Body of pancreas (tissue), 4 donors: ENCODE measurements at regions not wholly inside any gene's neighbourhood (a gene's known extent, or its start where the extent isn't known, plus 50 kb on each side); places are given as distances from the start of the nearest gene placed in this dataset.

ENCODE experiments used
- ATAC-seq: fragments of 150-250 bp; one replicate; pipeline ENCODE4 v1.9.1; 2016
- DNase-seq, 4 donors: peaks; one replicate each; pipeline ENCODE4 v3.0.0-alpha.2; 2019
- H3K27ac ChIP-seq, 4 donors: fragments of 200-600 bp; sonication (generic); 1 replicate in 3 of 4; 2 replicates in 1 of 4; pipeline versions ENCODE4 v1.5.1 to v1.6.1; 2016 to 2019; ENCODE audit warnings: mild to moderate bottlenecking in 1 of 4, mixed read lengths in 1 of 4, moderate library complexity in 1 of 4
- H3K27me3 ChIP-seq, 2 donors: fragments of 200-600 bp; sonication (generic); one replicate each; pipeline ENCODE4 v1.6.0; 2016; ENCODE audit warnings: mild to moderate bottlenecking in 1 of 2
- H3K36me3 ChIP-seq, 2 donors: fragments of 200-600 bp; sonication (generic); replicated peaks in 1 of 2; 2 replicates each; pipeline ENCODE4 v1.5.1; 2016; ENCODE audit warnings: low read depth in 2 of 2; ENCODE audit not compliant: insufficient read depth in 1 of 2
- H3K4me1 ChIP-seq: fragments of 200-600 bp; sonication (generic); one replicate; pipeline ENCODE4 v1.6.0; 2016
- H3K4me3 ChIP-seq, 2 donors: fragments of 200-600 bp; sonication (generic); 1 replicate in 1 of 2; 2 replicates in 1 of 2; pipeline ENCODE4 v1.5.1; 2016 to 2019
- H3K9me3 ChIP-seq, 3 donors: fragments of 200-600 bp; sonication (generic); 1 replicate in 2 of 3; 2 replicates in 1 of 3; pipeline ENCODE4 v1.5.1; 2016
- POLR2A ChIP-seq, 3 donors: fragments of 450-650 bp; IDR thresholded peaks; one replicate each; pipeline ENCODE4 v1.6.1; 2016; ENCODE audit warnings: antibody characterized with exemption in 3 of 3, mild to moderate bottlenecking in 2 of 3
- WGBS, 2 donors: methylation state at CpG; one replicate each; pipeline ENCODE4 v1.1.5; 2017; 5-methylcytosine and 5-hydroxymethylcytosine counted together
- intact Hi-C: fragments of 100-400 bp; cut with DNase I; formaldehyde crosslinking; loops from one replicate; pipeline ENCODE4 v1.15.1; 2023
- TF ChIP-seq, protein P1 (sequence below), 7 experiments: fragments of 450-650 bp in 4 of 7; fragments of 200-600 bp in 3 of 7; sonication (generic) in 3 of 7; IDR thresholded peaks; one replicate each; pipeline ENCODE4 v1.5.1; 2016 to 2019; ENCODE audit warnings: antibody characterized with exemption in 7 of 7

DNA sequence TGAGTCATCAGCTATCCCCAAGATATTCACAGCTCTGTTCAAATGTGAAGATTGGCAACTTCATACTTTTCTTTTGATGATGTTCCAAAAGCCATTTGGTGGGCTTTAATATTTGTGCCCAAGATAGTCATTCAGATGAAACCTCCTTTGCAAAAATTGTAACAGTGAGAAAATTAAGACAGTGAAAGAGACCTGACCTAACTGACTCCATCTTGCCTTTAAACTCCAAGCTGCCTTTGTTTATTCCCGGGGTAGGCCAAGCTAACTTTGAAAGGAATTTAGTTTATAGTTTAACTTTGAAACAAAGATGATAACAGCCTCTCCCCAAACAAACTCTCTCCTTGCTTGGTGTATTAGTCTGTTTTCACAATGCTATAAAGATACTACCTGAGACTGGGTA, 221.1 kb downstream of the KTN1 start:
- ATAC-seq (no peak), DNase-seq (no peak)
- no peak overlapping the region for H3K27ac ChIP-seq
- H3K4me1 ChIP-seq: peaks cover 24% of the 10 kb centered on the region
- TF ChIP-seq POLR2A (IDR thresholded peaks at IDR 0.05): no peak
- TF ChIP-seq, protein P1, sequence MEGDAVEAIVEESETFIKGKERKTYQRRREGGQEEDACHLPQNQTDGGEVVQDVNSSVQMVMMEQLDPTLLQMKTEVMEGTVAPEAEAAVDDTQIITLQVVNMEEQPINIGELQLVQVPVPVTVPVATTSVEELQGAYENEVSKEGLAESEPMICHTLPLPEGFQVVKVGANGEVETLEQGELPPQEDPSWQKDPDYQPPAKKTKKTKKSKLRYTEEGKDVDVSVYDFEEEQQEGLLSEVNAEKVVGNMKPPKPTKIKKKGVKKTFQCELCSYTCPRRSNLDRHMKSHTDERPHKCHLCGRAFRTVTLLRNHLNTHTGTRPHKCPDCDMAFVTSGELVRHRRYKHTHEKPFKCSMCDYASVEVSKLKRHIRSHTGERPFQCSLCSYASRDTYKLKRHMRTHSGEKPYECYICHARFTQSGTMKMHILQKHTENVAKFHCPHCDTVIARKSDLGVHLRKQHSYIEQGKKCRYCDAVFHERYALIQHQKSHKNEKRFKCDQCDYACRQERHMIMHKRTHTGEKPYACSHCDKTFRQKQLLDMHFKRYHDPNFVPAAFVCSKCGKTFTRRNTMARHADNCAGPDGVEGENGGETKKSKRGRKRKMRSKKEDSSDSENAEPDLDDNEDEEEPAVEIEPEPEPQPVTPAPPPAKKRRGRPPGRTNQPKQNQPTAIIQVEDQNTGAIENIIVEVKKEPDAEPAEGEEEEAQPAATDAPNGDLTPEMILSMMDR (IDR thresholded peaks at IDR 0.05): no peak
- intact Hi-C loops: no loop called here
- H3K9me3 ChIP-seq: no peaks in the 10 kb centered on the region
- no peaks in the 10 kb centered on the region for H3K36me3 ChIP-seq
- 0% methylated on average over 1 of the region's 1 CpG for WGBS, 2 donors
- no peak overlapping the region for H3K4me3 ChIP-seq
- no peaks in the 10 kb centered on the region for H3K27me3 ChIP-seq

GRCh38 chr14:55802986-55803872, 223.2 kb downstream of the KTN1 start:
- intact Hi-C loops: no loop called here
- TF ChIP-seq, protein P1 (IDR thresholded peaks at IDR 0.05): peak in 4 of 7 experiments; percentile 24 to 53 (median 29)
- TF ChIP-seq POLR2A (IDR thresholded peaks at IDR 0.05): no peak
- no peaks in the 10 kb centered on the region for H3K36me3 ChIP-seq
- H3K4me1 ChIP-seq: peaks cover 40% of the 10 kb centered on the region
- WGBS, 2 donors: 72 to 79% methylated on average over 4 of the region's 4 CpGs
- H3K27me3 ChIP-seq: no peaks in the 10 kb centered on the region
- no peak overlapping the region for H3K4me3 ChIP-seq
- H3K9me3 ChIP-seq: no peaks in the 10 kb centered on the region
- H3K27ac ChIP-seq: peak overlapping the region in 3 of 4 donors; percentile 15 to 45 (median 35)
- DNase-seq: peak in 1 of 4 donors; percentile 20
- peak; percentile 55 for ATAC-seq

DNA sequence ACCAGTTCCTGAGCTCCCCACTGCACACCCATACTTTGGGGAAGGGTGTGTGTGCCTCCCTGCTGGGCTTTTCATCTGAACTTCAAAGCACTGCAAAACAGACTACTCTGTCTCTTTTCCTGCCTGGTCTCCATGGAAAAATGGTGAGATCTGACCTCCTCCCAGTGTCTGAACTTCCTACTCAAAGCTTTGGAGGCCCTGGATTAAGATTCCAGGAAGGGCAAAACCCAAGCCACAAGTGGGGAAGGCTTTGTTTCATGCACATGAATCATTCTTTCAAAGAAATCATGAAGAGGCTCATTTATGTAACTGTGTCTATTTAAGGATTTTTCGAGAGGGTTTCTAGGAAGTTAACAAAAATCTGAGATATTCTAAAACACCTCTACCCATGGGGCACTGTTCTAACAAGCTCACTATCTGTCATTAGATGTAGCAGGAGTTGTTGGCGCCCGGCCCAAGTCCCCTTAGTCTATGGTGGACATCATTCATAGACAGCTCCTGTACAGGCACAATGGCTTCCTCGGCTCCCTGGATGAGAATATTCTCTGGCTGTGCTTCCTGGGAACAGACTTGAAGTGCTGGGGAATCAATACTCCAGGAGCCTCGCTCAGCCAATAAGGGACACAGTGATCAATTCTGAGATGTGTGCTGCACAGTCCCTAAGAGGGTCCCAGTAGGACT, 224.0 kb downstream of the KTN1 start:
- ATAC-seq: no peak
- no peak overlapping the region for H3K4me3 ChIP-seq
- no peak for TF ChIP-seq POLR2A (IDR thresholded peaks at IDR 0.05)
- TF ChIP-seq, protein P1 (IDR thresholded peaks at IDR 0.05): no peak
- DNase-seq: peak in 2 of 4 donors; percentile 21 to 26
- H3K27ac ChIP-seq: no peak overlapping the region
- H3K4me1 ChIP-seq: peaks cover 40% of the 10 kb centered on the region
- no peaks in the 10 kb centered on the region for H3K36me3 ChIP-seq
- H3K27me3 ChIP-seq: no peaks in the 10 kb centered on the region
- intact Hi-C loops: no loop called here
- no peaks in the 10 kb centered on the region for H3K9me3 ChIP-seq
- 91 to 99% methylated on average over 5 of the region's 5 CpGs for WGBS, 2 donors

DNA sequence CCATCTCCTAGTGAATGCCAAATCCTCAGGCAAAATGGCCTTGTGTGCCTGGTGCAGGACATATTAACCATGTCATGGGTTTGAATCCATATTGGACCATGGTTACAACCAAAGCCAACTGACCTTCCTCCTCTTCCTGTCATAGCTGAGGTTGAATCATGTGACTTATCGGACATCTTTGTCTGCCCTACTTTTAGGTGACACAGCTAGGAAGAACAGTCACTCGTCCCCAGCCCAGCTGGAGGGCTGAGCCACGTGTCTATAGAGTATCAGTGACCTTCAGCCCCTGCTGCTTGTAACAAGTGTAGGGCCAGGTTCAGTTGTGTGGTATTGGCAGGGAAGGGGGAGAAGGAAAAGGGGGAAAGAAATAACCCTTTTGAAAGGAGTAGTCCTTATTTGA, 225.2 kb downstream of the KTN1 start:
- DNase-seq: peak in 1 of 4 donors; percentile 12
- no peak for ATAC-seq
- Histone ChIP-seq H3K27me3 (no peaks in the 10 kb centered on the region), H3K27ac (no peak overlapping the region), H3K4me3 (no peak overlapping the region), H3K4me1 (peaks cover 40% of the 10 kb centered on the region), H3K36me3 (no peaks in the 10 kb centered on the region), H3K9me3 (no peaks in the 10 kb centered on the region)
- TF ChIP-seq, protein P1 (IDR thresholded peaks at IDR 0.05): no peak
- TF ChIP-seq POLR2A (IDR thresholded peaks at IDR 0.05): no peak
- intact Hi-C loops: no loop called here
- WGBS, 2 donors: 56 to 62% methylated on average over 3 of the region's 3 CpGs
